ENCODE measurements at regions not wholly inside any gene's neighbourhood (a gene's known extent, or its start where the extent isn't known, plus 50 kb on each side); places are given as distances from the start of the nearest gene placed in this dataset.

- no peak for DNase-seq (ENCODE audit: low spot score)
Measured at GRCh38 chr20:20992686-20993360, 113.3 kb downstream of the LINC00237 start.

- DNase-seq (ENCODE audit: low spot score), result no peak
Measured at GRCh38 chr20:20992277-20992676, 113.9 kb downstream of the LINC00237 start.

- no peak for DNase-seq (ENCODE audit: low spot score)
Measured at GRCh38 chr20:20989081-20989480, 117.1 kb downstream of the LINC00237 start.

- DNase-seq (ENCODE audit: low spot score), result no peak
Measured at GRCh38 chr20:20979934-20980333, 126.2 kb downstream of the LINC00237 start.

GRCh38 chr20:20977786-20978185 lies 128.4 kb downstream of the LINC00237 start:
- no peak for DNase-seq (ENCODE audit: low spot score)

- DNase-seq (ENCODE audit: low spot score), result no peak
Measured at GRCh38 chr20:20972490-20972889, 133.7 kb downstream of the LINC00237 start.

- no peak for DNase-seq (ENCODE audit: low spot score)
Measured at GRCh38 chr20:20971810-20972209, 134.3 kb downstream of the LINC00237 start.

- no peak for DNase-seq (ENCODE audit: low spot score)
Measured at GRCh38 chr20:20970841-20971240, 135.3 kb downstream of the LINC00237 start.

GRCh38 chr20:20969701-20970280 lies 136.4 kb downstream of the LINC00237 start:
- DNase-seq (ENCODE audit: low spot score), result no peak

- DNase-seq (ENCODE audit: low spot score), result no peak
Measured at GRCh38 chr20:20967564-20968184, 138.5 kb downstream of the LINC00237 start.

- DNase-seq (ENCODE audit: low spot score), result no peak
Measured at GRCh38 chr20:20966171-20966570, 140.0 kb downstream of the LINC00237 start.

GRCh38 chr20:20959031-20959755 lies 147.0 kb downstream of the LINC00237 start:
- DNase-seq (ENCODE audit: low spot score), result no peak

- DNase-seq (ENCODE audit: low spot score), result no peak
Measured at GRCh38 chr20:20956513-20956931, 149.6 kb downstream of the LINC00237 start.

GRCh38 chr20:20955892-20956291 lies 150.3 kb downstream of the LINC00237 start:
- DNase-seq (ENCODE audit: low spot score), result no peak

- DNase-seq (ENCODE audit: low spot score), result no peak
Measured at GRCh38 chr20:20953738-20954618, 152.2 kb downstream of the LINC00237 start.

- no peak for DNase-seq (ENCODE audit: low spot score)
Measured at GRCh38 chr20:20950620-20951019, 155.5 kb downstream of the LINC00237 start.

- DNase-seq (ENCODE audit: low spot score), result no peak
Measured at GRCh38 chr20:20946122-20946759, 159.9 kb downstream of the LINC00237 start.

GRCh38 chr20:20941468-20941889 lies 164.7 kb downstream of the LINC00237 start:
- DNase-seq (ENCODE audit: low spot score), result no peak

GRCh38 chr20:20939006-20939405 lies 167.2 kb downstream of the LINC00237 start:
- no peak for DNase-seq (ENCODE audit: low spot score)

GRCh38 chr20:20938599-20938998 lies 167.6 kb downstream of the LINC00237 start:
- no peak for DNase-seq (ENCODE audit: low spot score)

GRCh38 chr20:20938131-20938530 lies 168.0 kb downstream of the LINC00237 start:
- no peak for DNase-seq (ENCODE audit: low spot score)

Measured in ureter (tissue), 1 donor.